ENCODE measurements at regions not wholly inside any gene's neighbourhood (a gene's known extent, or its start where the extent isn't known, plus 50 kb on each side); places are given as distances from the start of the nearest gene placed in this dataset.

DNA sequence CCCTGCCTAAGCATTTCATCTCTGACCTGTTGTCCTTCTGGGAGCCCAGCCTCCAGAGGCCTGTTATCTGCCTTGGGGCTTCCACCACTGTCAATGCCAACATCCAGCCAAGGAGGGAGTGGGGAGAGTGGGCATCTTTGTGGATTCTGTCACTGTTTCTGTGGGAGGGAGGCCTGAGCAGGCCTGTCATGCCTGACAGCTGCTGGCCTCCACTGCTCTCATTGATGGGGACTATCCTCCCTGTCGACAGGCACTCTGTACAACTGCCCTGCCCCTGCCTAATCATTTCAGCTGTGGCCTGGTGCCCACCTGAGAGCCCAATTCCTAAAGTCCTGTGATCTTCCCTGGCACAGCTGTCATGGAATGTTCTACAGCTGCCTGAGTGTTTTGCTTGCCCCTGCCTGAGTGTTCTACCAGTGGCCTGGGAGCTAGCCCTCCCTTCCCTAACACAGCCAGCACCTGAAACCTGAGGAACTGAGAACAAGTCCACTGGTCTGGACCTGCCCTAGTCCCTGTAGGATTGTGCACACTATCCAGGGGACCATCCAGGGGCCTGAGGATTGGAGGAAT is 145.3 kb downstream of the FAM83B start:
- Mint-ChIP-seq H3K4me3 (no peak overlapping the region), H3K27ac (no peak overlapping the region), H3K36me3 (ENCODE audit: low read depth) (no peaks in the 10 kb centered on the region), H3K9me3 (no peaks in the 10 kb centered on the region), H3K27me3 (no peaks in the 10 kb centered on the region), H3K4me1 (no peaks in the 10 kb centered on the region)
- intact Hi-C loops (cut with micrococcal nuclease) = no loop called here
- DNase-seq = no peak

DNA sequence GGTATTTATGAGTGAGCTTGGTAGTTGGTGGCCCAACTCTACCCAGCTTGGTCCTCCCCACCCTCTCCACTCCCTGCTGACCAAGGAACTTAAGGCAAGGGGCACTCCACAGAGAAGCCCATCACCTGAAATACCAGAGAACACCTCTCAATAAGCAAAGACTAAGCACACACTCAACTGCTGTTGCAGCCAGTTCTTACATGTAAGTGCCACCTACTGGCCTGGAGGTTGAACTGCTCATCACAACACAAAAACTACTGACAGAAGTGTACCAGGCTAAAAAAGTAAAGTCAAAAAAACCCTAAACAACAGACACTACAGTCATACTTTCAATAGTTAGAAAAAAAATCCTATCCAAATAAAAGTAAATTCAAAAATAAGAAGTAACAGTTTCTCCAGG is 146.2 kb downstream of the FAM83B start:
- H3K27me3 Mint-ChIP-seq = no peaks in the 10 kb centered on the region
- H3K4me3 Mint-ChIP-seq = no peak overlapping the region
- H3K36me3 Mint-ChIP-seq (ENCODE audit: low read depth) = no peaks in the 10 kb centered on the region
- no peak overlapping the region for H3K27ac Mint-ChIP-seq
- no peaks in the 10 kb centered on the region for H3K9me3 Mint-ChIP-seq
- H3K4me1 Mint-ChIP-seq = no peaks in the 10 kb centered on the region
- no peak for DNase-seq
- intact Hi-C loops (cut with micrococcal nuclease) = no loop called here

DNA sequence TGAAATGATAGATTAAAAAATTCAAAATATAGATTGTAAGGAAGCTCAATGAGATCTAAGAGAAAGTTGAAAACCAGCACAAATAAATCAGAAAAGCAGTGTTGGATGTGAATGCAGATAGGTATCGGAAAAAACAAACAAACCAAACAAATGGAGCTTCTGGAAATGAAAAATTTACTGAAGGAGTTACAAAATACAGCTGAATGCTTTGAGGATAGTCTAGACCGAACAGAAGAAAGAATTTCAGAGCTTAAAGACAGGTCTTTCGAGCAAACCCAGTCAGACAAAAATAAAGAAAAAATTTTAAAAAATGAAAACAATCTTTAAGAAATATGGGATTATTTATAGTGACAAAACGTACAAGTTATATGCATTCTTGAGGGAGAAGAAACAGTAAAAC is 146.7 kb downstream of the FAM83B start:
- no peak overlapping the region for H3K27ac Mint-ChIP-seq
- no peak for DNase-seq
- H3K27me3 Mint-ChIP-seq = no peaks in the 10 kb centered on the region
- H3K4me3 Mint-ChIP-seq = no peak overlapping the region
- intact Hi-C loops (cut with micrococcal nuclease) = no loop called here
- no peaks in the 10 kb centered on the region for H3K4me1 Mint-ChIP-seq
- H3K9me3 Mint-ChIP-seq = no peaks in the 10 kb centered on the region
- H3K36me3 Mint-ChIP-seq (ENCODE audit: low read depth) = no peaks in the 10 kb centered on the region

DNA sequence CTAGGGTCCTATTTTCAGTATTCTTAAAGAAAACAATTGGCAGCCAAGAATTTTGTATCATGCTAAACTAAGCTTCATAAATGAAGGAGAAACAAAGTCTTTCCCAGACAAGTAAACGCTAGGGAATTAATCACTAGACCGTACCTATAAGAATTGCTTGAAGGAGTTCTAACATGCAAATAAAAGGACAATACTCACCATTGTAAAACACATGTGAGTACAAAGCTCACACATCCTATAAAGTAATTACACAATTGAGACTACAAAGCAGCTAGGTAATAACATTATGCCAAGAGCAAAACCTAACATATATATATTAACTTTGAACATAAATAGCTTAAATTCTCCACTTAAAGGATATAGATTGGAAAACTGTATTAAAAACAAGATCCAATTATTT is 147.4 kb downstream of the FAM83B start:
- Mint-ChIP-seq H3K36me3 (ENCODE audit: low read depth) (no peaks in the 10 kb centered on the region), H3K27me3 (no peaks in the 10 kb centered on the region), H3K4me3 (no peak overlapping the region), H3K9me3 (no peaks in the 10 kb centered on the region), H3K4me1 (no peaks in the 10 kb centered on the region), H3K27ac (no peak overlapping the region)
- intact Hi-C loops (cut with micrococcal nuclease) = no loop called here
- DNase-seq = no peak

DNA sequence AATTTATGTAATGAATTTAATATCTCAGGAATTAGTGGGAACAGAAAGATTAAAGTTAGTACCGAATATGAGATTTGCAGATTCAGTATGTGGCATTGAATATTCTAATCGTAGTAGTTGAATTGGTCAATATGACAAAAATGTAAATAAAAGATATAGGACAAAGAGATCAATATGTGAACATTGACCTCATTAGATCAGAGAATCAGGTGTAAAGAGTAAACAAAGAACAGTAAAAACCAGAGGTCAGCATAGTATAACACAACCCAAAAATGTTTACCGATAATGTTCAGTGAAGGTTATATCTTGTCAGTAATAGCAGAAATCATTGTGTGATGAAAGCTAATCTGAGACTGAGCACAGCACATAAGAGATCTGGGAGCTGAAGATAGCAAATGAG is 152.0 kb downstream of the FAM83B start:
- H3K27me3 Mint-ChIP-seq = no peaks in the 10 kb centered on the region
- H3K4me3 Mint-ChIP-seq = no peak overlapping the region
- H3K27ac Mint-ChIP-seq = no peak overlapping the region
- H3K4me1 Mint-ChIP-seq = no peaks in the 10 kb centered on the region
- no peaks in the 10 kb centered on the region for H3K9me3 Mint-ChIP-seq
- no peak for DNase-seq
- intact Hi-C loops (cut with micrococcal nuclease) = no loop called here
- no peaks in the 10 kb centered on the region for H3K36me3 Mint-ChIP-seq (ENCODE audit: low read depth)

- Mint-ChIP-seq H3K36me3 (ENCODE audit: low read depth) (no peaks in the 10 kb centered on the region), H3K4me3 (no peak overlapping the region), H3K27me3 (no peaks in the 10 kb centered on the region), H3K4me1 (no peaks in the 10 kb centered on the region), H3K9me3 (peaks cover 5% of the 10 kb centered on the region), H3K27ac (no peak overlapping the region)
- intact Hi-C loops (cut with micrococcal nuclease) = no loop called here
- no peak for DNase-seq
Measured at GRCh38 chr6:55003719-55004430, 157.3 kb downstream of the FAM83B start.

- Mint-ChIP-seq H3K36me3 (ENCODE audit: low read depth) (no peaks in the 10 kb centered on the region), H3K4me3 (no peak overlapping the region), H3K9me3 (peaks cover 9% of the 10 kb centered on the region), H3K4me1 (no peaks in the 10 kb centered on the region), H3K27ac (no peak overlapping the region), H3K27me3 (no peaks in the 10 kb centered on the region)
- no peak for DNase-seq
- intact Hi-C loops (cut with micrococcal nuclease) = no loop called here
Measured at GRCh38 chr6:55009131-55009530, 162.6 kb downstream of the FAM83B start.

- intact Hi-C loops (cut with micrococcal nuclease) = no loop called here
- peaks cover 9% of the 10 kb centered on the region for H3K9me3 Mint-ChIP-seq
- no peaks in the 10 kb centered on the region for H3K36me3 Mint-ChIP-seq (ENCODE audit: low read depth)
- H3K27me3 Mint-ChIP-seq = no peaks in the 10 kb centered on the region
- no peak overlapping the region for H3K4me3 Mint-ChIP-seq
- no peaks in the 10 kb centered on the region for H3K4me1 Mint-ChIP-seq
- no peak overlapping the region for H3K27ac Mint-ChIP-seq
- no peak for DNase-seq
Measured at GRCh38 chr6:55011034-55011433, 163.3 kb upstream of the HCRTR2 start.

- H3K27me3 Mint-ChIP-seq = no peaks in the 10 kb centered on the region
- H3K36me3 Mint-ChIP-seq (ENCODE audit: low read depth) = no peaks in the 10 kb centered on the region
- intact Hi-C loops (cut with micrococcal nuclease) = no loop called here
- H3K27ac Mint-ChIP-seq = no peak overlapping the region
- no peak overlapping the region for H3K4me3 Mint-ChIP-seq
- H3K9me3 Mint-ChIP-seq = peaks cover 9% of the 10 kb centered on the region
- no peak for DNase-seq
- H3K4me1 Mint-ChIP-seq = no peaks in the 10 kb centered on the region
Measured at GRCh38 chr6:55012454-55012853, 161.9 kb upstream of the HCRTR2 start.

GRCh38 chr6:55014321-55015088 is 159.8 kb upstream of the HCRTR2 start:
- DNase-seq = no peak
- no peaks in the 10 kb centered on the region for H3K4me1 Mint-ChIP-seq
- intact Hi-C loops (cut with micrococcal nuclease) = no loop called here
- H3K27me3 Mint-ChIP-seq = no peaks in the 10 kb centered on the region
- no peak overlapping the region for H3K27ac Mint-ChIP-seq
- no peak overlapping the region for H3K4me3 Mint-ChIP-seq
- no peaks in the 10 kb centered on the region for H3K36me3 Mint-ChIP-seq (ENCODE audit: low read depth)
- H3K9me3 Mint-ChIP-seq = peaks cover 3% of the 10 kb centered on the region

- no peak overlapping the region for H3K4me3 Mint-ChIP-seq
- no peak for DNase-seq
- peaks cover 3% of the 10 kb centered on the region for H3K9me3 Mint-ChIP-seq
- no peaks in the 10 kb centered on the region for H3K4me1 Mint-ChIP-seq
- no peak overlapping the region for H3K27ac Mint-ChIP-seq
- H3K27me3 Mint-ChIP-seq = no peaks in the 10 kb centered on the region
- no peaks in the 10 kb centered on the region for H3K36me3 Mint-ChIP-seq (ENCODE audit: low read depth)
- intact Hi-C loops (cut with micrococcal nuclease) = no loop called here
Measured at GRCh38 chr6:55016261-55016660, 158.1 kb upstream of the HCRTR2 start.

DNA sequence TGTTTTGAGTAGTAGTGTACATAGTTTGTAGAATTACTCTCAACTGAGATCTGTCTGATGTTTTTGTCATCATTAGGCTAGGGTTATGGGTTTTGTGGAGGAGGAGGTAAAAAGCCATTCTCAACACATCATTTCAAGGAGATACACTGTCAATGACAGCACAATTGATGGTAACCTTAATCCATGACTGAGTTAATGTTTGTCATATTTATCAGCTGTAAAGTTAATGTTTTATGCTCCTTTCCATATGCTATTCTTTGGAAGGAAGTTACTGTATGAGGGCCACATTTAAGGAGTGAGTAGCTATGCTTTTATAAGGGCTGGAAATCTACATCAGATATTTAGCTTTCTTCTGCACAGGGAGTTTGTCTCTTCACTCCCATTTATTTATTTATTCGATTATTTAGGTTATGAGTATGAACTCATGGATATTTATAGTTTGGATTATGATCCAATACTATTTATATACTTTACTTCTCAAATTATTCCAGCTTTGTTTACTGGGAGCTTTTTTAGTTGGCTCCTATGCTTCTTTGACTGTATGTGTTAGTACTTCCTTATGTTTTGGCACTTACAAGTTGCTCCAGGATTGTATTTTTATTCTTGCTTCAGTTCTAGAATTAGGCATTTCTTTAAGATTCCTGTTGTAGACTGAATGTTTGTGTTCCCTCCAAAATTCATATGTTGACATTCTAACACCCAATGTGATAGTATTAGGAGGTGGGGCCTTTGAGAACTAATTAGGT is 156.6 kb upstream of the HCRTR2 start:
- Mint-ChIP-seq H3K9me3 (no peaks in the 10 kb centered on the region), H3K4me3 (no peak overlapping the region)
- DNase-seq = no peak

GRCh38 chr6:55019591-55019990 is 154.7 kb upstream of the HCRTR2 start:
- no peak for DNase-seq
- no peaks in the 10 kb centered on the region for H3K4me1 Mint-ChIP-seq
- H3K9me3 Mint-ChIP-seq = no peaks in the 10 kb centered on the region
- H3K4me3 Mint-ChIP-seq = no peak overlapping the region
- no peaks in the 10 kb centered on the region for H3K36me3 Mint-ChIP-seq (ENCODE audit: low read depth)
- intact Hi-C loops (cut with micrococcal nuclease) = no loop called here
- H3K27me3 Mint-ChIP-seq = no peaks in the 10 kb centered on the region
- H3K27ac Mint-ChIP-seq = no peak overlapping the region

More for the DNA sequence above, 156.6 kb upstream of the HCRTR2 start:
- Mint-ChIP-seq H3K27me3 (no peaks in the 10 kb centered on the region), H3K36me3 (ENCODE audit: low read depth) (no peaks in the 10 kb centered on the region), H3K27ac (no peak overlapping the region), H3K4me1 (no peaks in the 10 kb centered on the region)
- intact Hi-C loops (cut with micrococcal nuclease) = no loop called here

- no peak overlapping the region for H3K27ac Mint-ChIP-seq
- intact Hi-C loops (cut with micrococcal nuclease) = no loop called here
- no peaks in the 10 kb centered on the region for H3K4me1 Mint-ChIP-seq
- no peak for DNase-seq
- no peaks in the 10 kb centered on the region for H3K27me3 Mint-ChIP-seq
- no peaks in the 10 kb centered on the region for H3K36me3 Mint-ChIP-seq (ENCODE audit: low read depth)
- no peak overlapping the region for H3K4me3 Mint-ChIP-seq
- H3K9me3 Mint-ChIP-seq = no peaks in the 10 kb centered on the region
Measured at GRCh38 chr6:55023230-55023629, 151.1 kb upstream of the HCRTR2 start.
